ENCODE measurements at regions not wholly inside any gene's neighbourhood (a gene's known extent, or its start where the extent isn't known, plus 50 kb on each side); places are given as distances from the start of the nearest gene placed in this dataset.

GRCh38 chr13:57988276-57988675, 356.7 kb downstream of the PCDH17 start:
- Histone ChIP-seq H3K27me3 (replicated peaks; ENCODE audit: control insufficient read depth, insufficient read depth, low read length) (no peaks in the 10 kb centered on the region), H3K36me3 (ENCODE audit: control insufficient read depth, insufficient read depth, low read length) (no peaks in the 10 kb centered on the region), H3K4me3 (replicated peaks; ENCODE audit: low read depth, low read length) (no peak overlapping the region)
- TF ChIP-seq CTCF (IDR thresholded peaks at IDR 0.05; ENCODE audit: insufficient read depth, low read length, poor library complexity, severe bottlenecking) = no peak
- no peak for DNase-seq (ENCODE audit: extremely low read depth, insufficient read length)

GRCh38 chr13:57991041-57991440, 359.5 kb downstream of the PCDH17 start:
- H3K4me3 ChIP-seq (replicated peaks; ENCODE audit: low read depth, low read length) = no peak overlapping the region
- no peak for TF ChIP-seq CTCF (IDR thresholded peaks at IDR 0.05; ENCODE audit: insufficient read depth, low read length, poor library complexity, severe bottlenecking)
- DNase-seq (ENCODE audit: extremely low read depth, insufficient read length) = no peak
- H3K27me3 ChIP-seq (replicated peaks; ENCODE audit: control insufficient read depth, insufficient read depth, low read length) = no peaks in the 10 kb centered on the region
- H3K36me3 ChIP-seq (ENCODE audit: control insufficient read depth, insufficient read depth, low read length) = no peaks in the 10 kb centered on the region

GRCh38 chr13:57992416-57992815, 360.9 kb downstream of the PCDH17 start:
- DNase-seq (ENCODE audit: extremely low read depth, insufficient read length) = no peak
- TF ChIP-seq CTCF (IDR thresholded peaks at IDR 0.05; ENCODE audit: insufficient read depth, low read length, poor library complexity, severe bottlenecking) = no peak
- no peaks in the 10 kb centered on the region for H3K36me3 ChIP-seq (ENCODE audit: control insufficient read depth, insufficient read depth, low read length)
- no peak overlapping the region for H3K4me3 ChIP-seq (replicated peaks; ENCODE audit: low read depth, low read length)
- H3K27me3 ChIP-seq (replicated peaks; ENCODE audit: control insufficient read depth, insufficient read depth, low read length) = no peaks in the 10 kb centered on the region

- H3K4me3 ChIP-seq (replicated peaks; ENCODE audit: low read depth, low read length) = no peak overlapping the region
- DNase-seq (ENCODE audit: extremely low read depth, insufficient read length) = no peak
- H3K36me3 ChIP-seq (ENCODE audit: control insufficient read depth, insufficient read depth, low read length) = no peaks in the 10 kb centered on the region
- H3K27me3 ChIP-seq (replicated peaks; ENCODE audit: control insufficient read depth, insufficient read depth, low read length) = no peaks in the 10 kb centered on the region
- TF ChIP-seq CTCF (IDR thresholded peaks at IDR 0.05; ENCODE audit: insufficient read depth, low read length, poor library complexity, severe bottlenecking) = no peak
Observed at GRCh38 chr13:57996717-57997116, 365.2 kb downstream of the PCDH17 start.

GRCh38 chr13:58004751-58005150, 373.2 kb downstream of the PCDH17 start:
- DNase-seq (ENCODE audit: extremely low read depth, insufficient read length) = no peak
- no peak overlapping the region for H3K4me3 ChIP-seq (replicated peaks; ENCODE audit: low read depth, low read length)
- H3K27me3 ChIP-seq (replicated peaks; ENCODE audit: control insufficient read depth, insufficient read depth, low read length) = no peaks in the 10 kb centered on the region
- no peak for TF ChIP-seq CTCF (IDR thresholded peaks at IDR 0.05; ENCODE audit: insufficient read depth, low read length, poor library complexity, severe bottlenecking)
- no peaks in the 10 kb centered on the region for H3K36me3 ChIP-seq (ENCODE audit: control insufficient read depth, insufficient read depth, low read length)

GRCh38 chr13:58018020-58018419, 386.5 kb downstream of the PCDH17 start:
- TF ChIP-seq CTCF (IDR thresholded peaks at IDR 0.05; ENCODE audit: insufficient read depth, low read length, poor library complexity, severe bottlenecking) = no peak
- no peaks in the 10 kb centered on the region for H3K36me3 ChIP-seq (ENCODE audit: control insufficient read depth, insufficient read depth, low read length)
- no peaks in the 10 kb centered on the region for H3K27me3 ChIP-seq (replicated peaks; ENCODE audit: control insufficient read depth, insufficient read depth, low read length)
- H3K4me3 ChIP-seq (replicated peaks; ENCODE audit: low read depth, low read length) = no peak overlapping the region
- DNase-seq (ENCODE audit: extremely low read depth, insufficient read length) = no peak

All from GM06990 (cell line).